DND-41 (cell line): ENCODE measurements at regions not wholly inside any gene's neighbourhood (a gene's known extent, or its start where the extent isn't known, plus 50 kb on each side); places are given as distances from the start of the nearest gene placed in this dataset.

ENCODE experiments used
- ATAC-seq: fragments of 200-7000 bp; cut with Tn5 transposase; 3 replicates; pipeline ENCODE4 v1.9.1; 2021; ENCODE audit warnings: low read depth; ENCODE audit not compliant: insufficient read depth
- DNase-seq: peaks from one replicate; pipeline ENCODE4 v3.0.0-alpha.2; 2020
- H2AFZ ChIP-seq: 2 replicates; pipeline ENCODE4 v1.6.0; 2012; ENCODE audit warnings: low read depth, low read length
- H3K27ac ChIP-seq: 2 replicates; pipeline ENCODE4 v1.5.1; 2012; ENCODE audit warnings: low read length, inconsistent platforms
- H3K27me3 ChIP-seq: fragments of 200-600 bp; sonication (generic); 2 replicates; pipeline ENCODE4 v1.6.0; 2012; ENCODE audit warnings: low read length, mild to moderate bottlenecking, inconsistent platforms; ENCODE audit not compliant: insufficient read depth, poor library complexity
- H3K36me3 ChIP-seq: 2 replicates; pipeline ENCODE4 v1.5.1; 2012; ENCODE audit warnings: low read length, inconsistent platforms; ENCODE audit not compliant: insufficient read depth
- H3K4me1 ChIP-seq: 2 replicates; pipeline ENCODE4 v1.5.1; 2012; ENCODE audit warnings: mild to moderate bottlenecking, low read length; ENCODE audit not compliant: insufficient read depth
- H3K4me2 ChIP-seq: 2 replicates; pipeline ENCODE4 v1.6.0; 2012; ENCODE audit warnings: mild to moderate bottlenecking, moderate library complexity, low read length, inconsistent platforms; ENCODE audit not compliant: insufficient read depth
- H3K4me3 ChIP-seq, 2 experiments: fragments of 200-600 bp in 1 of 2; shearing (Covaris generic) in 1 of 2; 2 replicates each; pipeline ENCODE4 v1.5.1; 2012 to 2016; ENCODE audit warnings: inconsistent platforms in 2 of 2, low read length in 2 of 2, mild to moderate bottlenecking in 2 of 2, low read depth in 1 of 2, moderate library complexity in 1 of 2
- H3K79me2 ChIP-seq: 2 replicates; pipeline ENCODE4 v1.6.0; 2012; ENCODE audit warnings: low read length, inconsistent platforms; ENCODE audit not compliant: insufficient read depth
- H3K9ac ChIP-seq: 2 replicates; pipeline ENCODE4 v1.6.0; 2012; ENCODE audit warnings: low read depth, mild to moderate bottlenecking, inconsistent platforms, low read length, moderate library complexity
- H3K9me3 ChIP-seq: 2 replicates; pipeline ENCODE4 v1.5.1; 2012; ENCODE audit warnings: low read length, moderate library complexity, mild to moderate bottlenecking, inconsistent platforms; ENCODE audit not compliant: insufficient read depth, severe bottlenecking
- H4K20me1 ChIP-seq: 2 replicates; pipeline ENCODE4 v1.6.0; 2012; ENCODE audit warnings: low read length; ENCODE audit not compliant: insufficient read depth
- CTCF ChIP-seq: IDR thresholded peaks from 2 replicates; pipeline ENCODE4 v1.5.1; 2012; ENCODE audit warnings: borderline replicate concordance, low read length, moderate library complexity, mild to moderate bottlenecking; ENCODE audit not compliant: poor library complexity, severe bottlenecking; ENCODE audit errors: extremely low read depth
- EZH2 ChIP-seq: IDR thresholded peaks from 3 replicates; pipeline ENCODE4 v1.6.1; 2012; ENCODE audit warnings: borderline replicate concordance, low read depth, mild to moderate bottlenecking, moderate library complexity, low read length, inconsistent platforms; ENCODE audit not compliant: severe bottlenecking

- H2AFZ ChIP-seq, result no peak overlapping the region
- no peak overlapping the region for H3K4me3 ChIP-seq
- no peaks in the 10 kb centered on the region for H3K36me3 ChIP-seq
- DNase-seq (no peak), ATAC-seq (no peak)
- H3K27ac ChIP-seq, result no peak overlapping the region
- TF ChIP-seq CTCF (no peak), EZH2 (no peak)
- no peaks in the 10 kb centered on the region for H3K79me2 ChIP-seq
- no peaks in the 10 kb centered on the region for H3K9me3 ChIP-seq
- no peaks in the 10 kb centered on the region for H4K20me1 ChIP-seq
- no peak overlapping the region for H3K4me2 ChIP-seq
- no peaks in the 10 kb centered on the region for H3K27me3 ChIP-seq
- no peak overlapping the region for H3K9ac ChIP-seq
- H3K4me1 ChIP-seq, result no peaks in the 10 kb centered on the region
Observed at GRCh38 chr3:167162083-167162482, 218.0 kb downstream of the ZBBX start.

GRCh38 chr3:167160781-167161180 is 219.3 kb downstream of the ZBBX start:
- Histone ChIP-seq H3K27me3 (no peaks in the 10 kb centered on the region), H3K4me2 (no peak overlapping the region), H3K9ac (no peak overlapping the region), H3K36me3 (no peaks in the 10 kb centered on the region), H3K4me1 (no peaks in the 10 kb centered on the region), H3K4me3 (no peak overlapping the region), H3K9me3 (peaks cover 7% of the 10 kb centered on the region), H3K79me2 (no peaks in the 10 kb centered on the region), H3K27ac (no peak overlapping the region), H2AFZ (no peak overlapping the region), H4K20me1 (no peaks in the 10 kb centered on the region)
- TF ChIP-seq EZH2 (no peak), CTCF (no peak)
- ATAC-seq, result no peak
- no peak for DNase-seq

- no peak overlapping the region for H3K4me2 ChIP-seq
- H3K9ac ChIP-seq, result no peak overlapping the region
- H3K36me3 ChIP-seq, result no peaks in the 10 kb centered on the region
- H4K20me1 ChIP-seq, result no peaks in the 10 kb centered on the region
- H3K9me3 ChIP-seq, result peaks cover 10% of the 10 kb centered on the region
- no peaks in the 10 kb centered on the region for H3K27me3 ChIP-seq
- H3K4me3 ChIP-seq, result no peak overlapping the region
- DNase-seq, result no peak
- no peak for TF ChIP-seq CTCF
- no peak overlapping the region for H3K27ac ChIP-seq
- no peak for ATAC-seq
- H3K4me1 ChIP-seq, result no peaks in the 10 kb centered on the region
- no peak overlapping the region for H2AFZ ChIP-seq
- H3K79me2 ChIP-seq, result no peaks in the 10 kb centered on the region
Observed at GRCh38 chr3:167151636-167152035, 228.5 kb downstream of the ZBBX start.

GRCh38 chr3:167148136-167148535 is 232.0 kb downstream of the ZBBX start:
- H3K79me2 ChIP-seq, result no peaks in the 10 kb centered on the region
- H4K20me1 ChIP-seq, result no peaks in the 10 kb centered on the region
- no peak for TF ChIP-seq CTCF
- no peak for TF ChIP-seq EZH2
- no peaks in the 10 kb centered on the region for H3K9me3 ChIP-seq
- ATAC-seq (no peak), DNase-seq (no peak)
- H2AFZ ChIP-seq, result no peak overlapping the region
- H3K27ac ChIP-seq, result no peak overlapping the region
- H3K27me3 ChIP-seq, result no peaks in the 10 kb centered on the region
- H3K4me3 ChIP-seq, result no peak overlapping the region
- no peak overlapping the region for H3K9ac ChIP-seq
- H3K4me2 ChIP-seq, result no peak overlapping the region
- H3K36me3 ChIP-seq, result no peaks in the 10 kb centered on the region
- H3K4me1 ChIP-seq, result no peaks in the 10 kb centered on the region
